Inferior parietal cortex (tissue), 1 donor: ENCODE measurements at regions not wholly inside any gene's neighbourhood (a gene's known extent, or its start where the extent isn't known, plus 50 kb on each side); places are given as distances from the start of the nearest gene placed in this dataset.
"Not testable (repeated sequence)": the region's sequence is repeated elsewhere in the genome, so short reads cannot be mapped to it uniquely, and the experiment has no call there.

ENCODE experiments used
- DNase-seq: peaks from one replicate; pipeline ENCODE4 v3.0.0-alpha.2; 2016; ENCODE audit errors: extremely low spot score

- DNase-seq, result no peak
Measured at GRCh38 chr12:19909418-19909817, 458.9 kb upstream of the PDE3A start.

- DNase-seq, result no peak
Measured at GRCh38 chr12:19910681-19911080, 457.7 kb upstream of the PDE3A start.

DNA sequence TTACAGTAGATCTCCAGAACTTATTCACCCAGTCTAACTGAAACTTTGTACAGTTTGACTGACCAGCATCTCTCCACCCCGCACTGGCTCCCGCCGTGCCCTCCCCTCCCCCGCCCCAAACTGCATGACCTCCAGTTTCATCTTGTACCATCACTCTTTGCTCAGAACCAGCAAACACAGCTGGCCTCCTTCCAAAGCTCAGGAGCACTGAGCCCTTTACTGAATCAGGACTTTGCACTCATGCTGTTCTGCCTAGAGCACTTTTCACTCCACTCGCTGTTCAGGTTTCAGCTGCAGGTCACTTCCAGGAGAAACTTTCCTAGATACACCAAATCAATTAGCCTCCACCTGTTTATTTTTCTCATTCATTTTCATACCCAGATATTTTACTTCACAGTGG is 455.3 kb upstream of the PDE3A start:
- no peak for DNase-seq

- DNase-seq, result peak; percentile 43
Measured at GRCh38 chr12:19915392-19916195, 452.7 kb upstream of the PDE3A start.

GRCh38 chr12:19916196-19916753 is 452.1 kb upstream of the PDE3A start:
- no peak for DNase-seq

GRCh38 chr12:19916974-19917373 is 451.4 kb upstream of the PDE3A start:
- no peak for DNase-seq

DNA sequence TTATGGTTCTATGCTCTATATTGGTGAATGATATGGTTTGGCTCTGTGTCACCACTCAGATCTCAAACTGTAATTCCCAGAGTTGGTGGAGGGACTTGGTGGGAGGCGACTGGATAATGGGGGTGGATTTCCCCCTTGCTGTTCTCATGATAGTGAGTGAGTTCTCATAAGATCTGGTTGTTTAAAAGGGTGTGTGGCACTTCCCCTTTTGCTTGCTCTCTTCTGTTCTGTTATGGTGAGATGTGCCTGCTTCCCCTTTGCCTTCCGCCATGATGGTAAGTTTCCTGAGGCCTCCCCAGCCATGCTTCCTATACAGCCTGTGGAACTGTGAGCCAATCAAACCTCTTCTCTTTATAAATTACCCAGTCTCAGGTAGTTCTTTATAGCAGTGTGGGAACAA is 446.6 kb upstream of the PDE3A start:
- not testable (repeated sequence) for DNase-seq

- DNase-seq, result no peak
Measured at GRCh38 chr12:19922717-19923116, 445.6 kb upstream of the PDE3A start.

DNA sequence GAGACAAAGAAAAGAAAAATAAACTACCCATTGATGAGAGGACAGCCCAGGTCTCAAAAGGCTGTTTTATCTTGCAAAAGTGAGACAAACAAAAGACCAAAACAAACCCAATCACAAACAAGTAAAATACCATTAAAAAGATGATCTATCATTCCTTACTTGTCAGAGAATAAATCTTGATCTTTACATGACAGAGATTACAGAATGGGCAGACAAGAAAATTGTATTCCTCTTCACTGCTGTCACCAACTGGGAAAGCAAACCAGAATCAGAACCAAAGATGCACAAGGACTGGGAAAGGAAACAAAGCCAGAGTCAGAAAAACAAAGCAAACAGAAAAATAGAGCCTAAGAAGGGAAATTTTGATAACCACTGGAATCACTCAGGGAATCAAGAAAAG is 444.0 kb upstream of the PDE3A start:
- no peak for DNase-seq

DNA sequence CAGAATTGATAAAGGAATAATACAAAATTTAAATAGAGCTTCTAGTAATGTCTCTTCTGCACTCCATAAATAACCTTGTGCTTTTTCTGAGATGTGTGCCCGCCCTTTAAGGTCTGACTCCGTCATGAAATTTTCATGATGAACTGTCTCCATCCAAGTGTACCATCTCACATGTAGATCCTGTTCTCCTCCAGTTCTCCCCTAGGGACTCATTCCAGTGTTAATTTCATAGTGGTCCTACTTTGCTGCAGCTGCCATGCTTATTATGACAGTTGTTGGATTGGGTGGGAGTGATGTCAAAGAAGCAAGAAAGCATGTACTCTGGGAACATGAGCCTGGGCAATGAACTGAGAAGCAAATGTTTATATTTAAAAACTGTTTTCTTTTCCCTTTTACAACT is 442.5 kb upstream of the PDE3A start:
- no peak for DNase-seq

DNA sequence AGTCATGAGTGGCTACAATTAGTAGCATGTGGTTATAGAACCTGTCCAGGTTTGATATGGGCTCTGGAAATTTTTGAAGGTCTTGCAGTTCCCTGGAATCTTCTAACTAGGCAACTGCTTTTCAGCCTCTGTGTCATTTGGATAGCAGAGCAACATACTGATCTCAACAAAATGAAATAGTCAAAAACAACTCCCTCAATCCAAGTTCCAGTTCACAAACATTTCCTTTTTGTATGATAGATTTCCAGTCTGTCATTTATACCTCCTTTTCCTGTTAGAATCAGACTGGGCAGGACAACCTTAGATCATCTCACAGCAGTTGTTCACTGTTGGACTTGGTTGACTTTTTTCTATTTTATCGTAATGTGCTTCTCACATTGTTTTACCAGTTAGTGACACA is 442.1 kb upstream of the PDE3A start:
- DNase-seq, result no peak

DNA sequence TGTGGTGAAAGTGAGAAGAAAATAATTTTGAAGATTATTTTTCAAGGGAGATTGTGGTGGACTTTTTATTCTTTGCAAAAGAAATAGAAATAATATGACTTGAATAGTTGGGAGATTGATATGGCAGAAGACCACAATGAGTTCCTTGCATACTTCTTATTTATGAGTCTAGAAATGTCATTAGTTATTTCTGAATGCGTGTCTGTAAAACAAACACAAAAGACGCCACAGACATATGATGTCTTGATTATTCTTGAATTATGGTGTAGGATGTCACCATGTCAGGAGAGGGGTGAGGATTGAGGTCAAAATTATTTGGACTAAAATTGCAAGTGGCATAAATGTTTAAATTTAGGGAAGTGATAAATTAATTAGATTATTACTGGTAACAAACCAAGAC is 440.7 kb upstream of the PDE3A start:
- DNase-seq, result no peak

GRCh38 chr12:19932413-19932812 is 435.9 kb upstream of the PDE3A start:
- DNase-seq, result no peak

DNA sequence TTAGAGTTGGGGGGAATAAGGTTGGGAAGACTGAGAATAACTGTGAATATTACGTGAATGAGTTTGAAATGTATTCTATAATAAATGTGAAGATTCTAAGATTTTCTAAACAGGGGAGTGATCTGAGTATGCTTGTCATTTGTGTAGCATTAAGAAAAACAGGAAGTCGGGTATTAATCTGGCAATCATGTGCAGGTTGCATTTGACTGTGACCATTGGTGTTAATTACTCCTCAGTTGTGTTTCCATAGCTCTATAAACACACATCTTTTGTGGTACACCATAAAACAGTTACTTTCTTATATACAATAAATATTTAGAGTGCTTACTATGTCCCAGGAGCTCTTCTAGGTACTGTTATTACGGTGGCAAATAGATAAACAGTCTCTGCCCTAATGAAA is 434.4 kb upstream of the PDE3A start:
- no peak for DNase-seq

DNA sequence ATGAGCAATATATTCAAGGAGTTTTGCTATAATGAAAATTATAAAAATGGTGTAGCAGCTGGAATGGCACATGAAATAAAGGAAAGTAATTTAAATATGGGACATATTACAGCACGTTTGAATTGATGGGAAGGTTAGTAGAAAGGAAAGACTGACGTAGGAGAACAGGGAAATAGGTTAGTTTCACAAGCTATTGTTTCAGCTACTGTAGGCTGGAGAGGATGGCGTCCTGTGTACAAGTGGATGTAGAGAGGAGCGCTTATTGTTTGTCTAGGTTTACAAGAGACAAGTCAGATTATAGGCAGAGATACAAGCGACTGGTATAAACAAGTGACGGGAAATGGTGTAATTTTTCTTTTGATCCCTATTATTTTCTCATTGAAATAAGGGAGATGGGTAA is 431.2 kb upstream of the PDE3A start:
- DNase-seq, result no peak

- no peak for DNase-seq
Measured at GRCh38 chr12:19938031-19938430, 430.3 kb upstream of the PDE3A start.

- no peak for DNase-seq
Measured at GRCh38 chr12:19938491-19938890, 429.8 kb upstream of the PDE3A start.

GRCh38 chr12:19940267-19940666 is 428.1 kb upstream of the PDE3A start:
- DNase-seq, result no peak

DNA sequence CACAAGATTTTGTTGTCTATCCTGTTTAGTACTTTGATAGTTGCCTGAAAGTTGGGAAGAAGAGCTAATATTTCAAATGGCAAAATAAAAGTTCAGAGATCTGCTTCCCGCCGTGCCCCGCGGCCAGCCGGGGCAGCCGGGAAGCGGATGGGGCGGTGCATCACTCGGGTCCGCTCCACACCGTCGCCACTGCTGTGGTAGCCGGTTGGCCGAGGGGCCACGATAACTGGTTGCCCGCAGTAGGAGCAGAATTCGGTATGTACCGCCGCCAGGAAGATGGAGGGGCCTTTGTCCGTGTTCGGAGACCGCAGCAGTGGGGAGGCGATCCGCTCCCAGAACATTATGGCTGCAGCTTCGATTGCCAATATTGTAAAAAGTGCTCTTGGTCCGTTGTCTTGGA is 427.2 kb upstream of the PDE3A start:
- no peak for DNase-seq

DNA sequence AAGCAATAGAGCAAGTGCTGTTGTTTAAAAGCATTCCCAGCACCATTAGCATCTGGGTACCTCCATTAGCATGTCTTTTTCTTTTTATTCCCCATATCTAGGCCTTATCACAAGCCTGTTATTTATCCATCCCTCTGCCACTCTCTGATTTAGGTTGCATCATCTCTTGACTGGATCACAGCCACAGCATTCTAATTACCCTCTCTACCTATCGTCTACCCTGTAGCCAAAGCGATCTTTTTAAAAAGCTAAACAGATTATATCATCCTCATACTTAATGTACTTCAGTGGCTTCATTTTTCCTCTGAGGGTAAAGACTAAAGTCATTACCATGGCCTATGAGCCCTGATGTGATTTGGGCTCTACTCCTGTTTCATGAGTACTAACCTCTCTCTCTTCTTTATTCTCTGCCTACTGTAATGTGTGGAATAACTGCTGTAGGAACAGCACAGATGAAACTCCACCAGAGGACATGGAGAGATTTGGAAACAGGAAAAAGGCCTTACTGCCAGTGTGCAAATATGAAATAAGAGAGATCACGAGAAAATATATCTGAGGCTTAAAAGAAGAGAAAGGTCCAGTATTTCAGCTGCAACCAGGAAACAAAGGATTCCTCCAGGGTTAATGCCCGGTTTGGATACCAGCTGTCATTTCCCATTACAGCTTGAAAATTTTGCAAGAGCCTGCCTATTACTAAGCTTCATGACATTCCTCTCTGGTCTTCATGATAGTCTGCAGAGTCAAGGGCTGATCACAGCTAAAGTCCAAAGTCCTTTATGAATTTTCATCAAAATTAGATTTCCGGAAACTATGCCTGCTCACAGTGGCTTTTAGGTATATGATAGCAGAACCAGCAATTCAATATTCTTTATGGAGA is 422.5 kb upstream of the PDE3A start:
- no peak for DNase-seq

DNA sequence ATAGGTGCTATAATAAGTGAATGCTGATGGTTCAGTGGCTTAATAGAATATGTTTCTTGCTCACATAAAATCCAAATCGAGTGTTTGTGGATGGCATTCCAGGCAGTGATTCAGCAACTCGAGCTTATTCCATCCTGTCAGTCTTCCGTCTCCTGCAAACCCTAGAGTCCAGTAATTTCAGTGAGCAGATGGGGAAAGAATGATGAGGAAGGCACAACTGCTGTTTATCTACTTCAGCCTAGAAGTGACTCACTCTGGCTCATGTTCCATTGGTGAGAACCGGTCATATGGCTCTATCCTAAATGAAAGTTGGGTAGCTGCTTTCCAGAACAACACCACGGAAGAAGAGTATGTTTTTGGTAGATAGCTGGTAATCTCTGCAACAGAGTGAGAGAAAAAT is 421.8 kb upstream of the PDE3A start:
- DNase-seq, result no peak

- DNase-seq, result no peak
Measured at GRCh38 chr12:19947344-19947743, 421.0 kb upstream of the PDE3A start.

DNA sequence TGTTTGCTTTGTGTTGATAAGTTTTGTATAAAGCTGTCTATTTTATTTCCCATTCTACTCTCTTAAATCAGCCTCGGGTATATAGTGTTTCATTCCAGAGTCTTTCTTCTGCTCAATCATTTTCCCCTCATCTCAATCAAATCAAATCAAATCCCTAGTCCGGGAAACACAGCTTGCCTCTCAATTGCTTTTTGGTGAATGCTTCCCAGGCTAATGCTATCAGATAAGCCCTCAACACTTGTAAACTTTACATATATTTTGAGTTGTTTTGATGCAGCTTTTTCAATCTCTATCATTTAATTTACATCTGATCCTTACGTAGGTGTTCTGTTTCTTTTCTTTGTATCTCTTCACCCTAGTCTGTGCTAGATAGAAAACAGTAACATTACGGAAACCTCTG is 416.7 kb upstream of the PDE3A start:
- DNase-seq, result no peak
